H9 (cell line): ENCODE measurements at regions not wholly inside any gene's neighbourhood (a gene's known extent, or its start where the extent isn't known, plus 50 kb on each side); places are given as distances from the start of the nearest gene placed in this dataset.

ENCODE experiments used
- DNase-seq: peaks from one replicate; pipeline ENCODE4 v3.0.0-alpha.2; 2017
- H2AFZ ChIP-seq: one replicate; pipeline ENCODE4 v1.6.1; 2013; ENCODE audit warnings: mild to moderate bottlenecking, low read length, control low read depth, moderate library complexity
- H2AK5ac ChIP-seq: 2 replicates; pipeline ENCODE4 v1.6.1; 2013; ENCODE audit warnings: low read length, control low read depth, mixed read lengths; ENCODE audit not compliant: insufficient read length
- H2BK120ac ChIP-seq: one replicate; pipeline ENCODE4 v1.6.1; 2013; ENCODE audit warnings: low read depth, mild to moderate bottlenecking, low read length, control low read depth, inconsistent platforms; ENCODE audit not compliant: poor library complexity, severe bottlenecking
- H2BK12ac ChIP-seq: 2 replicates; pipeline ENCODE4 v1.6.1; 2013; ENCODE audit warnings: low read length, control low read depth, mixed read lengths, low read depth; ENCODE audit not compliant: insufficient read length
- H2BK15ac ChIP-seq: 2 replicates; pipeline ENCODE4 v1.6.1; 2013; ENCODE audit warnings: low read depth, low read length, control low read depth
- H2BK20ac ChIP-seq: one replicate; pipeline ENCODE4 v1.6.1; 2013; ENCODE audit warnings: low read depth, mild to moderate bottlenecking, low read length, control low read depth, inconsistent platforms; ENCODE audit not compliant: poor library complexity, severe bottlenecking
- H2BK5ac ChIP-seq: 2 replicates; pipeline ENCODE4 v1.6.1; 2013; ENCODE audit warnings: low read length, control low read depth, mixed read lengths; ENCODE audit not compliant: insufficient read length
- H3K14ac ChIP-seq: 2 replicates; pipeline ENCODE4 v1.6.1; 2013; ENCODE audit warnings: low read length, control low read depth; ENCODE audit not compliant: insufficient read depth
- H3K18ac ChIP-seq: 2 replicates; pipeline ENCODE4 v1.6.1; 2013; ENCODE audit warnings: low read depth, mild to moderate bottlenecking, mixed read lengths, low read length, control low read depth; ENCODE audit not compliant: insufficient read length
- H3K23ac ChIP-seq: 2 replicates; pipeline ENCODE4 v1.6.1; 2013; ENCODE audit warnings: low read length, control low read depth, mixed read lengths, low read depth; ENCODE audit not compliant: insufficient read length
- H3K23me2 ChIP-seq: 2 replicates; pipeline ENCODE4 v1.6.1; 2013; ENCODE audit warnings: low read depth, mild to moderate bottlenecking, mixed read lengths, low read length, control low read depth; ENCODE audit not compliant: insufficient read length, poor library complexity, severe bottlenecking
- H3K27ac ChIP-seq: 2 replicates; pipeline ENCODE4 v1.5.1; 2013; ENCODE audit warnings: low read length, control low read depth, mixed read lengths, low read depth; ENCODE audit not compliant: insufficient read length
- H3K27me3 ChIP-seq: 2 replicates; pipeline ENCODE4 v1.6.1; 2013; ENCODE audit warnings: low read length, control low read depth, inconsistent platforms; ENCODE audit not compliant: insufficient read depth
- H3K4ac ChIP-seq: 2 replicates; pipeline ENCODE4 v1.6.1; 2013; ENCODE audit warnings: low read depth, mild to moderate bottlenecking, control low read depth, inconsistent platforms, low read length, moderate library complexity
- H3K4me1 ChIP-seq: 2 replicates; pipeline ENCODE4 v1.6.1; 2013; ENCODE audit warnings: low read length, control low read depth, inconsistent platforms; ENCODE audit not compliant: insufficient read depth
- H3K4me2 ChIP-seq: 2 replicates; pipeline ENCODE4 v1.6.1; 2013; ENCODE audit warnings: low read length, control low read depth, mixed read lengths; ENCODE audit not compliant: insufficient read length, insufficient read depth
- H3K56ac ChIP-seq: 2 replicates; pipeline ENCODE4 v1.6.1; 2013; ENCODE audit warnings: low read depth, mild to moderate bottlenecking, mixed read lengths, low read length, control low read depth; ENCODE audit not compliant: insufficient read length
- H3K79me1 ChIP-seq: 2 replicates; pipeline ENCODE4 v1.6.1; 2013; ENCODE audit warnings: low read depth, mild to moderate bottlenecking, moderate library complexity, low read length, control low read depth, inconsistent platforms; ENCODE audit not compliant: insufficient read depth, poor library complexity, severe bottlenecking
- H3K79me2 ChIP-seq: 2 replicates; pipeline ENCODE4 v1.6.1; 2013; ENCODE audit warnings: low read length, control low read depth, inconsistent platforms; ENCODE audit not compliant: insufficient read depth
- H3K9ac ChIP-seq: 2 replicates; pipeline ENCODE4 v1.6.1; 2013; ENCODE audit warnings: low read length, control low read depth, mixed read lengths; ENCODE audit not compliant: insufficient read length; ENCODE audit errors: extremely low read depth
- H3K9me3 ChIP-seq: one replicate; pipeline ENCODE4 v1.6.1; 2013; ENCODE audit warnings: low read depth, low read length, inconsistent platforms; ENCODE audit not compliant: control insufficient read depth
- H3T11ph ChIP-seq: one replicate; pipeline ENCODE4 v1.6.1; 2013; ENCODE audit warnings: mild to moderate bottlenecking, low read length, control low read depth, inconsistent platforms
- H4K20me1 ChIP-seq: one replicate; pipeline ENCODE4 v1.6.1; 2013; ENCODE audit not compliant: control insufficient read depth, insufficient read length, insufficient read depth
- H4K5ac ChIP-seq: 2 replicates; pipeline ENCODE4 v1.6.1; 2013; ENCODE audit warnings: low read depth, mild to moderate bottlenecking, mixed read lengths, low read length, control low read depth; ENCODE audit not compliant: insufficient read length
- H4K8ac ChIP-seq: replicated peaks from 2 replicates; pipeline ENCODE4 v1.6.1; 2013; ENCODE audit warnings: low read length, control low read depth, mixed read lengths, low read depth; ENCODE audit not compliant: insufficient read length
- H4K91ac ChIP-seq: 2 replicates; pipeline ENCODE4 v1.6.1; 2013; ENCODE audit warnings: low read depth, mild to moderate bottlenecking, moderate library complexity, mixed read lengths, low read length, control low read depth; ENCODE audit not compliant: insufficient read length
- H3K27ac Mint-ChIP-seq, 3 experiments: 2 replicates in 2 of 3; 3 replicates in 1 of 3; pipeline ENCODE4 v1.8.0; 2020 to 2021; ENCODE audit warnings: mixed read lengths in 3 of 3, mild to moderate bottlenecking in 1 of 3, moderate library complexity in 1 of 3
- H3K27me3 Mint-ChIP-seq: 2 replicates; pipeline ENCODE4 v1.8.0; 2021; ENCODE audit warnings: low read depth, mild to moderate bottlenecking, moderate library complexity, mixed read lengths
- H3K36me3 Mint-ChIP-seq, 3 experiments: 2 replicates in 2 of 3; 3 replicates in 1 of 3; pipeline ENCODE4 v1.8.0; 2020 to 2021; ENCODE audit warnings: low read depth in 3 of 3, mixed read lengths in 3 of 3; ENCODE audit not compliant: insufficient read depth in 1 of 3
- H3K4me1 Mint-ChIP-seq, 2 experiments: 2 replicates each; pipeline ENCODE4 v1.8.0; 2020; ENCODE audit warnings: mixed read lengths in 2 of 2
- H3K4me3 Mint-ChIP-seq, 2 experiments: 2 replicates in 1 of 2; 3 replicates in 1 of 2; pipeline ENCODE4 v1.8.0; 2020 to 2021; ENCODE audit warnings: mild to moderate bottlenecking in 2 of 2, mixed read lengths in 2 of 2, moderate library complexity in 1 of 2
- H3K9me3 Mint-ChIP-seq, 2 experiments: 2 replicates in 1 of 2; 3 replicates in 1 of 2; pipeline ENCODE4 v1.8.0; 2020; ENCODE audit warnings: mild to moderate bottlenecking in 2 of 2, mixed read lengths in 2 of 2, moderate library complexity in 1 of 2
- CTCF ChIP-seq: fragments of 200-600 bp; sonication (generic); conservative IDR thresholded peaks from 3 replicates; pipeline ENCODE4 v1.8.0; 2021; ENCODE audit warnings: antibody characterized with exemption, mild to moderate bottlenecking
- WGBS: extraction: QIAGEN DNeasy Blood & Tissue Kit; methylation state at CpG from one replicate; pipeline ENCODE4 v1.1.7; 2013; ENCODE audit warnings: missing lambda C conversion rate, low lambda C conversion rate, mixed read lengths; ENCODE audit not compliant: insufficient read length; ENCODE audit errors: extremely low coverage; 5-methylcytosine and 5-hydroxymethylcytosine counted together

- no peaks in the 10 kb centered on the region for H3K79me2 ChIP-seq
- no peak overlapping the region for H3T11ph ChIP-seq
- no peak for TF ChIP-seq CTCF
- H2BK12ac ChIP-seq, result no peak overlapping the region
- H3K9me3 Mint-ChIP-seq, result peaks cover 3% of the 10 kb centered on the region in 2 experiments; a peak in 3 of 5 replicates
- H3K14ac ChIP-seq, result no peak overlapping the region
- H3K27me3 Mint-ChIP-seq, result peaks cover 25% of the 10 kb centered on the region
- no peak overlapping the region for H3K23ac ChIP-seq
- no peak overlapping the region for H4K5ac ChIP-seq
- H3K18ac ChIP-seq, result no peak overlapping the region
- no peaks in the 10 kb centered on the region for H3K27me3 ChIP-seq
- no peak overlapping the region for H2AK5ac ChIP-seq
- no peak overlapping the region for H3K9ac ChIP-seq
- WGBS, result no CpG with 5 or more reads among the region's 3 CpGs
- no peaks in the 10 kb centered on the region for H3K36me3 Mint-ChIP-seq
- H2BK20ac ChIP-seq, result no peak overlapping the region
- H3K4me1 Mint-ChIP-seq, result peaks cover 11% of the 10 kb centered on the region in 2 experiments
- no peak overlapping the region for H2BK120ac ChIP-seq
- H3K4me1 ChIP-seq, result no peaks in the 10 kb centered on the region
- no peak for DNase-seq
- no peak overlapping the region for H4K8ac ChIP-seq
- no peaks in the 10 kb centered on the region for H3K9me3 ChIP-seq
- H3K79me1 ChIP-seq, result no peaks in the 10 kb centered on the region
- no peak overlapping the region for H2BK5ac ChIP-seq
- H3K4ac ChIP-seq, result no peak overlapping the region
- H2AFZ ChIP-seq, result no peak overlapping the region
- H3K56ac ChIP-seq, result no peak overlapping the region
- H3K4me3 Mint-ChIP-seq, result no peak overlapping the region
- no peaks in the 10 kb centered on the region for H3K23me2 ChIP-seq
- no peak overlapping the region for H4K91ac ChIP-seq
- no peak overlapping the region for H3K27ac Mint-ChIP-seq
- H3K4me2 ChIP-seq, result no peak overlapping the region
- H2BK15ac ChIP-seq, result no peak overlapping the region
- no peaks in the 10 kb centered on the region for H4K20me1 ChIP-seq
- no peak overlapping the region for H3K27ac ChIP-seq
Observed at GRCh38 chr14:93862265-93862664, 64.9 kb upstream of the FAM181A start.
